Endothelial cell of umbilical vein (primary cell): ENCODE measurements at regions not wholly inside any gene's neighbourhood (a gene's known extent, or its start where the extent isn't known, plus 50 kb on each side); places are given as distances from the start of the nearest gene placed in this dataset.

Experiments used
- BruUV-seq: library from RNA; stranded (reverse); fragments of 400-500 nt; replicated peaks from 2 replicates; lab custom pipeline; 2021; lab: Mats Ljungman, UMichigan
- CTCF ChIA-PET: fragments of 300-600, 350-600 bp; sonication (Branson Sonifier 250); formaldehyde crosslinking; loops from one replicate; lab custom pipeline; 2021; ENCODE audit warnings: antibody characterized with exemption, inconsistent platforms; lab: Charles Lee
- POLR2A ChIA-PET: fragments of 300-600, 350-600 bp; sonication (Branson Sonifier 250); formaldehyde crosslinking; loops from one replicate; lab custom pipeline; 2021; ENCODE audit warnings: antibody characterized with exemption, inconsistent platforms; lab: Charles Lee
- DNase-seq: peaks from one replicate; pipeline ENCODE4 v3.0.0-alpha.2; 2011; ENCODE audit warnings: low read depth, low spot score
- FAIRE-seq: peaks from 2 replicates; lab custom pipeline; 2011; peaks lifted over from hg19 to GRCh38; lab: Jason Lieb, UNC
- H2AFZ ChIP-seq: 2 replicates; pipeline ENCODE4 v1.6.0; 2012; ENCODE audit warnings: low read depth, low read length, control low read depth, inconsistent platforms
- H3K27ac ChIP-seq: 2 replicates; pipeline ENCODE4 v1.5.1; 2011; ENCODE audit warnings: low read depth, mild to moderate bottlenecking, control low read depth, low read length, moderate library complexity; ENCODE audit not compliant: insufficient read depth
- H3K27me3 ChIP-seq, 2 experiments: 2 replicates each; pipeline versions ENCODE4 v1.6.0 to v1.6.1; 2011; ENCODE audit warnings: low read length in 2 of 2, mixed read lengths in 1 of 2; ENCODE audit not compliant: control insufficient read depth in 2 of 2, insufficient read depth in 2 of 2
- H3K36me3 ChIP-seq, 2 experiments: 2 replicates in 1 of 2; 3 replicates in 1 of 2; pipeline ENCODE4 v1.5.1; 2011; ENCODE audit warnings: low read length in 2 of 2, mild to moderate bottlenecking in 1 of 2, moderate library complexity in 1 of 2; ENCODE audit not compliant: control insufficient read depth in 2 of 2, insufficient read depth in 2 of 2; ENCODE audit errors: extremely low read depth in 1 of 2
- H3K4me1 ChIP-seq: 3 replicates; pipeline ENCODE4 v1.5.1; 2011; ENCODE audit warnings: mild to moderate bottlenecking, low read length; ENCODE audit not compliant: control insufficient read depth, insufficient read depth; ENCODE audit errors: extremely low read depth
- H3K4me2 ChIP-seq: 2 replicates; pipeline ENCODE4 v1.6.1; 2011; ENCODE audit warnings: low read length, control low read depth, mixed read lengths; ENCODE audit not compliant: insufficient read depth
- H3K4me3 ChIP-seq, 3 experiments: fragments of 200-600 bp in 1 of 3; sonication (generic), shearing (Covaris generic) in 1 of 3; replicated peaks in 1 of 3; 2 replicates each; pipeline ENCODE4 v1.5.1; 2011 to 2016; ENCODE audit warnings: control low read depth in 3 of 3, low read length in 3 of 3, mild to moderate bottlenecking in 2 of 3, inconsistent platforms in 1 of 3, low read depth in 1 of 3, moderate library complexity in 1 of 3; ENCODE audit not compliant: insufficient read depth in 1 of 3
- H3K79me2 ChIP-seq: 2 replicates; pipeline ENCODE4 v1.6.0; 2012; ENCODE audit warnings: low read length, inconsistent platforms; ENCODE audit not compliant: control insufficient read depth, insufficient read depth
- H3K9ac ChIP-seq: replicated peaks from 2 replicates; pipeline ENCODE3; 2011; ENCODE audit warnings: low read length, control low read depth; ENCODE audit not compliant: insufficient read depth; ENCODE audit errors: extremely low read depth
- H3K9me1 ChIP-seq: replicated peaks from 3 replicates; pipeline ENCODE4 v1.6.0; 2011; ENCODE audit warnings: mild to moderate bottlenecking, low read length; ENCODE audit not compliant: control insufficient read depth, insufficient read depth; ENCODE audit errors: extremely low read depth
- H3K9me3 ChIP-seq: replicated peaks from 2 replicates; pipeline ENCODE4 v1.5.1; 2012; ENCODE audit warnings: low read length, inconsistent platforms; ENCODE audit not compliant: control insufficient read depth, insufficient read depth
- H4K20me1 ChIP-seq: replicated peaks from 2 replicates; pipeline ENCODE3; 2011; ENCODE audit warnings: mild to moderate bottlenecking, low read length; ENCODE audit not compliant: control insufficient read depth, insufficient read depth; ENCODE audit errors: extremely low read depth
- CTCF ChIP-seq, 2 donors: IDR thresholded peaks; 1 replicate in 1 of 2; 2 replicates in 1 of 2; pipeline ENCODE4 v1.5.1; 2011; ENCODE audit warnings: low read length in 2 of 2, mild to moderate bottlenecking in 2 of 2, moderate library complexity in 2 of 2, control low read depth in 1 of 2, inconsistent platforms in 1 of 2, low read depth in 1 of 2; ENCODE audit not compliant: insufficient read depth in 1 of 2; ENCODE audit errors: extremely low read depth in 1 of 2
- EZH2 ChIP-seq: IDR thresholded peaks from 2 replicates; pipeline ENCODE4 v1.6.1; 2012; ENCODE audit warnings: borderline replicate concordance, low read depth, mild to moderate bottlenecking, moderate library complexity, low read length, inconsistent platforms; ENCODE audit not compliant: severe bottlenecking
- FOS ChIP-seq: IDR thresholded peaks from 2 replicates; pipeline ENCODE4 v1.6.1; 2011; ENCODE audit warnings: mild to moderate bottlenecking, low read length, moderate library complexity, borderline replicate concordance; ENCODE audit not compliant: insufficient read depth
- GATA2 ChIP-seq: IDR thresholded peaks from 2 replicates; pipeline ENCODE4 v1.7.0; 2011; ENCODE audit warnings: low read depth, mild to moderate bottlenecking, moderate library complexity, mixed read lengths, low read length; ENCODE audit not compliant: insufficient read length, insufficient read depth
- JUN ChIP-seq: IDR thresholded peaks from 2 replicates; pipeline ENCODE4 v1.6.1; 2011; ENCODE audit warnings: borderline replicate concordance, low read depth; ENCODE audit not compliant: insufficient read length, insufficient read depth
- MYC ChIP-seq: IDR thresholded peaks from one replicate; pipeline ENCODE4 v1.6.1; 2011; ENCODE audit warnings: mild to moderate bottlenecking, low read depth, low read length
- POLR2A ChIP-seq: IDR thresholded peaks from 2 replicates; pipeline ENCODE4 v1.6.1; 2012; ENCODE audit warnings: low read depth, mild to moderate bottlenecking, control low read depth, low read length
- POLR2AphosphoS5 ChIP-seq: IDR thresholded peaks from 2 replicates; pipeline ENCODE4 v1.6.1; 2012; ENCODE audit warnings: low read depth, mild to moderate bottlenecking, control low read depth, low read length, moderate library complexity; ENCODE audit not compliant: insufficient read depth
- dilution Hi-C: fragments of 300-500 bp; cut with MboI; formaldehyde crosslinking; loops from one replicate; pipeline ENCODE4 v1.15.0; 2019; ENCODE audit warnings: low sequenced_read_pairs; ENCODE audit not compliant: extremely low pct_ligation_motif_present
- intact Hi-C: fragments of 100-400 bp; cut with micrococcal nuclease; formaldehyde crosslinking; loops from one replicate; pipeline ENCODE4 v1.10.0; 2022
- TF ChIP-seq, protein P1 (sequence below): IDR thresholded peaks from 2 replicates; pipeline ENCODE4 v1.6.1; 2011; ENCODE audit not compliant: insufficient read depth, insufficient read length

DNA sequence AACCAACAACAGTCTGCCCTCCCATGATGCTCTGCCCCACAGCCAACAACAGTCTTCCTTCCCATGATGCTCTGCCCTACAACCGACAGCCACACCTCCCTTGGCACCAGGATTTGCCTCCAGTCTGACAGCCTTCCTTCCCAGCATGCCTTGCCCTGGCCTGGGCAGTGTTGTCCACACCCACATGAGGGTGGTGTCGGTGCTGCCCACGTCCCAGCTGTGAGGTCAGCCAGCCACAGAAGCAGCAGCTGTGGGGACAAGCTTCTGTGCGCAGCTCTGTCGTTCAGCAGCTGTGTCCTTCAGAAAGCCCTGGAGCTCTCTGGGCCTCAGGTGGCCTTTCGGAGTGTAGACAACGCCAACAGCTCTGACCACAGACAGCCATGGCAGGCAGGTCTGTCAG is 1378.9 kb downstream of the BRD1 start:
- FAIRE-seq: no peak

More for the DNA sequence above, 1378.9 kb downstream of the BRD1 start:
- no peaks in the 10 kb centered on the region for H4K20me1 ChIP-seq
- H3K4me2 ChIP-seq: no peak overlapping the region
- H3K79me2 ChIP-seq: no peaks in the 10 kb centered on the region
- BruUV-seq: no TSS peak
- no peak overlapping the region for H3K9ac ChIP-seq
- TF ChIP-seq POLR2AphosphoS5: no peak
- no peak for TF ChIP-seq EZH2
- TF ChIP-seq, protein P1, sequence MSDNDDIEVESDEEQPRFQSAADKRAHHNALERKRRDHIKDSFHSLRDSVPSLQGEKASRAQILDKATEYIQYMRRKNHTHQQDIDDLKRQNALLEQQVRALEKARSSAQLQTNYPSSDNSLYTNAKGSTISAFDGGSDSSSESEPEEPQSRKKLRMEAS: no peak
- TF ChIP-seq MYC: no peak
- TF ChIP-seq FOS: no peak
- TF ChIP-seq JUN: no peak
- no peak for TF ChIP-seq CTCF (IDR thresholded peaks at IDR 0.05; ENCODE audit: extremely low read depth in 1 of 2, insufficient read depth in 1 of 2, low read depth in 1 of 2, low read length in 2 of 2)
- TF ChIP-seq POLR2A: no peak
- no peak for TF ChIP-seq GATA2
- H3K27ac ChIP-seq: no peak overlapping the region
- H3K4me1 ChIP-seq: no peaks in the 10 kb centered on the region
- intact Hi-C loops (no loop called here), dilution Hi-C loops (no loop called here)
- no peaks in the 10 kb centered on the region for H3K9me1 ChIP-seq
- H3K36me3 ChIP-seq: no peaks in the 10 kb centered on the region
- H3K9me3 ChIP-seq: peaks cover 13% of the 10 kb centered on the region
- POLR2A ChIA-PET: no interaction called here
- CTCF ChIA-PET: no interaction called here
- DNase-seq: no peak
- H3K4me3 ChIP-seq: no peak overlapping the region
- no peaks in the 10 kb centered on the region for H3K27me3 ChIP-seq
- no peak overlapping the region for H2AFZ ChIP-seq
